Peyer's patch (tissue), 4 donors: ENCODE measurements at regions not wholly inside any gene's neighbourhood (a gene's known extent, or its start where the extent isn't known, plus 50 kb on each side); places are given as distances from the start of the nearest gene placed in this dataset.

Experiments
- CTCF ChIP-seq, 6 experiments: fragments of 450-650 bp in 4 of 6; fragments of 200-600 bp in 2 of 6; sonication (generic) in 1 of 6; IDR thresholded peaks; one replicate each; pipeline ENCODE4 v1.5.1; 2017 to 2019; ENCODE audit warnings: antibody characterized with exemption in 6 of 6, mild to moderate bottlenecking in 3 of 6, moderate library complexity in 1 of 6
- POLR2A ChIP-seq, 2 donors: fragments of 450-650 bp; IDR thresholded peaks; one replicate each; pipeline ENCODE4 v1.5.1; 2017; ENCODE audit warnings: antibody characterized with exemption in 2 of 2, mild to moderate bottlenecking in 2 of 2, moderate library complexity in 2 of 2

DNA sequence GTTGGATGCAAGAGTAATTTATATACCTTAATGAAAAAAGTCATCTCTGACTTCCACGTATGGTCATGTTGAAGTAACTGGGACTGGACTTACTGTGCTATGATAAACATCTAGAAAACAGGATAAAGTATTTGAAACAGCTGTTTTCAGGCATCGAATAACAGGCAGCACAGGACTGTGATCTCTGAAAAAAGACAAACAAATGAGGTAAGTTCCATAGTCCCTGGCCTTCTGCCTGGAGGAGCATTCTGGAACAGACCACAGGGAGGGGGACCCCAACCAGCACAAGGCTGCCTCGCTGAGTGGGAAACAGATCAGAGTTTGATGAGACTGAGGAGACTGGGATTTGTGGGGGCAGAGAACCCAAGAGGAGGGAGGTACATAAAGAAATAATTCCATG, 89.1 kb upstream of the HABP2 start:
- TF ChIP-seq CTCF (IDR thresholded peaks at IDR 0.05) (no peak), POLR2A (IDR thresholded peaks at IDR 0.05) (no peak)
